Fibroblast of villous mesenchyme (primary cell): ENCODE measurements at regions not wholly inside any gene's neighbourhood (a gene's known extent, or its start where the extent isn't known, plus 50 kb on each side); places are given as distances from the start of the nearest gene placed in this dataset.

Experiments
- DNase-seq: peaks from one replicate; pipeline ENCODE4 v3.0.0-alpha.2; 2010; ENCODE audit warnings: low read depth
- H3K4me3 ChIP-seq: 2 replicates; pipeline ENCODE4 v1.5.1; 2011; ENCODE audit warnings: low read depth, mild to moderate bottlenecking, low read length
- TF ChIP-seq, protein P1 (sequence below): IDR thresholded peaks from 2 replicates; pipeline ENCODE4 v1.5.1; 2012; ENCODE audit warnings: low read depth, mild to moderate bottlenecking, low read length; ENCODE audit not compliant: insufficient read depth

DNA sequence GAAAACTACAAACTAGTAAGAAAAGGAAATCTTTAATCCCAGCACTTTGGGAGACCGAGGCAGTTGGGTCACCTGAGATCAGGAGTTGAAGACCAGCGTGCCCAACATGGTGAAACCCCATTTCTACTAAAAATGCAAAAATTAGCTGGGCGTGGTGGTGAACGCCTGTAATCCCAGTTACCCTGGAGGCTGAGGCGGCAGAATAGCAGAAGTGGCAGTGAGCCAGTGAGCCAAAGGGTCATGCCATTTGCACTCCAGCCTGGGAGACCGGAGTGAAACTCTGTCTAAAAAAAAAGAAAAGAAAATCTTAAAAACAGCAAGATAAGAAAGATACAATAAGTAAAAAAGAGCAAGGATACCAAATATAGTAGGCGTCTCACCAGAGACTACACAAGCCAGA, 502.9 kb upstream of the ID2 start:
- TF ChIP-seq, protein P1, sequence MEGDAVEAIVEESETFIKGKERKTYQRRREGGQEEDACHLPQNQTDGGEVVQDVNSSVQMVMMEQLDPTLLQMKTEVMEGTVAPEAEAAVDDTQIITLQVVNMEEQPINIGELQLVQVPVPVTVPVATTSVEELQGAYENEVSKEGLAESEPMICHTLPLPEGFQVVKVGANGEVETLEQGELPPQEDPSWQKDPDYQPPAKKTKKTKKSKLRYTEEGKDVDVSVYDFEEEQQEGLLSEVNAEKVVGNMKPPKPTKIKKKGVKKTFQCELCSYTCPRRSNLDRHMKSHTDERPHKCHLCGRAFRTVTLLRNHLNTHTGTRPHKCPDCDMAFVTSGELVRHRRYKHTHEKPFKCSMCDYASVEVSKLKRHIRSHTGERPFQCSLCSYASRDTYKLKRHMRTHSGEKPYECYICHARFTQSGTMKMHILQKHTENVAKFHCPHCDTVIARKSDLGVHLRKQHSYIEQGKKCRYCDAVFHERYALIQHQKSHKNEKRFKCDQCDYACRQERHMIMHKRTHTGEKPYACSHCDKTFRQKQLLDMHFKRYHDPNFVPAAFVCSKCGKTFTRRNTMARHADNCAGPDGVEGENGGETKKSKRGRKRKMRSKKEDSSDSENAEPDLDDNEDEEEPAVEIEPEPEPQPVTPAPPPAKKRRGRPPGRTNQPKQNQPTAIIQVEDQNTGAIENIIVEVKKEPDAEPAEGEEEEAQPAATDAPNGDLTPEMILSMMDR = no peak
- no peak overlapping the region for H3K4me3 ChIP-seq
- DNase-seq = no peak

DNA sequence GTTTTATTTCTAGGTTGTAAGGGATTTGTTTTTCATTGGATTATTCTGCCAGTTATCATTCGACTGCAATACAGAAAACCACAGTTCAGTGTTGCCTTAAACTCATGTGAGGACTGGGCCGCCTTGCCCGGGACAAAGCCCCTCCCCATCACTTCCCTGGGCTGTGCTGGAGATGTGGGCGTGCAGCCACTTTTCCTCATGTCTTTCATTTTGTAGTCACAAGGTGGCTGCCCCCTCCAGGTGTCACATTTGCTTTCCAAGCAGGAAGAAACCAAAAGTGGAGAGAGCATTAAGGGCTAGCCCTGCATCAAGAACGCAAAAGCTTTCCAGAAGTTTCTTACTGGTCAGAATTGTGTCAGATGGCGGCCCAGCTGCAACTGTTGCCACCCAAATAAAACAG, 492.5 kb upstream of the ID2 start:
- TF ChIP-seq, protein P1 = no peak
- no peak overlapping the region for H3K4me3 ChIP-seq
- no peak for DNase-seq

DNA sequence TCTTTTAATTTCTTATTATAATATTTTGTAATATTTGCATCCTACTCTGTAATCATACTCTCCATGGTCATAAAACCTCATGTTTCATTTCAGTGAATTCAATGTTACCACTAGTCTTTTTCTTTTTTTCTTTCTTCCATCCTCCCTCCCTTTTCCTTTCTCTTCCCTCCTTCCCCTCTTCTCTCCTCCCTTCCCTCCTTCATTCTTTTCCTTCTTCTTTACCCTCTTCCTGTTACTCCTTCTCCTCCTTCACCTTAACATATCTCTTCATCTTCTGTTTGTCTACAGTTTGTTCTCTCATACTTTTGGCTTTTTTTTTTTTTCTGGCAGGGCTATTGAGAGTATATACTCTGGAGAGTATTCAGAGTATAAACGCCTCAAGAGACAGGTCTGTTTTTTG, 491.6 kb upstream of the ID2 start:
- no peak for DNase-seq
- TF ChIP-seq, protein P1 = no peak
- H3K4me3 ChIP-seq = no peak overlapping the region

DNA sequence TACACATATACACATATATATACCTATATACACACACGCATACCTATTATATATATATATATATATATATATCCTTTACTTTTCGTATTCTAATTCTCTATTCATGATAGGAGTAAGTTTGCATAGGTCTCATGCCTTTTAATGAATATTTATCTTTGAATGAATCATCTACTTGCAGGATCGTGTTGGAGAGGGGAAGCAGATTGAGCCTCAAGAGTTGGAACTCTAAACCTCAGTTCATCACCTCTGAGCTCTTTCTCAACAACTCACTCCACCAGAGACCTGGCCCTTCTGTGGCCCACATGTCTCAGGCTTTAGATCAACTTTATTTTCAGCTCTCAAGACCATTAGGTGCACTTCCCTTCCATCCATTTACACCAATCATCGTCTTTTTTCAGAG, 490.4 kb upstream of the ID2 start:
- H3K4me3 ChIP-seq = no peak overlapping the region
- DNase-seq = no peak
- TF ChIP-seq, protein P1 = no peak

DNA sequence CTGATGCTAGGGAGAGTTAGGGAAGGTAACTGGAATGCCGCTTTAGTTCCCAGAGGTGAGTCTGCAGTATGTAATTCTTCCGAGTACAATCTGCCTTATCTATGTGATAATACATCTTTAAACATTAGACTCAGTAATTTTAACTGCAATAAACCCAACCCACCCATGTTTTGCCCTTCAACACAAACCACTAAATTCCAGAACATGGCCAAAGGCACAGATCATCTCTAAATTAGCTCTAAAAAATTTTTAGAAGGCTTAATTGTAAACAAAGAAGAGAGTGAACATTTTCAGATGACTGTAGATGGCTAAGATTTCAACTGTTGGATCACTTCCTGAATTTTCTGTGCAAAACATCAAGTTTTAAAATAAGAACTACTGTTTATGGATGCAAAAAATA, 488.7 kb upstream of the ID2 start:
- TF ChIP-seq, protein P1 = no peak
- no peak overlapping the region for H3K4me3 ChIP-seq
- no peak for DNase-seq

DNA sequence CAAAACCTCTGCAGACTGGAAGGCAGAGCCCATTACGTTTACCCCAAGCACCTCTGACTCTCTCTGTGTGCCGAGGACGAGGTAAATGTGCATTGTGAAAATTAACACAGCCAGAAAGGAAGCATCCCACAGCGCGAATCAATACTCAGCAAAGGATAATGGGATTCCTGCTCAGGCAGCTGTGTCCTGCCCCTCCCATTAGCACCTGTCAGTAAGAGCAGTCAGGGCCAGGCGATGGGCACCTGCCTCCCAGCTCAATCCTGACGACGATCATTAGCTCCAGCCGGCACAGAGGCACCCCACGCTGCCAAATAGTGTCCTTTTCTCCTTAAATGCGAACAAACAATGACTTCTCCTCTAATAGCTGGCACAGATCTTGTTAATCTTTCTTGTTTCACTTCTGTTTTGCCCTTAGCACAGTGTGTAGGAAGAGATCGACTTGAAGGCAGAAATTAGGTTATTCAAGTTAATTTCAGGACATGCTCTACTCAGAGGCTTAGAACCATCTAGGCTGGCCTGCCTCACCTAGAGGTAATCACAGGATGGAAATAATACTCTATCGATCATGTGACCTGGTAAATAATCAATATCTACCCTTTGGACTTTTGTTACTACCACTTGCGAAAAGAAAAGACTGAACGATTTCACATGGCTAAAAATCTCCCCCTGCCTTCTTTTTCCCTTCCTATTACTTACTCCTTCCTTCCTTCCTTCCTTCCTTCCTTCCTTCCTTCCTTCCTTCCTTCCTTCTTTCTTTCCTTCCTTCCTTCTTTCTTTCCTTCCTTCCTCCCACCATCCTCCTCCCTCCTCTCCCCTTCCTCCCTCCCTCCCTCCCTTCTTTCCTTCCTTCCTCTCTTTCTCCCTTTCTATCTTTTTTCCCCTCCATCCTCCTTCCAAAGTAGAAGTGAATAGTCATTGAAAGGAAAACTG, 487.9 kb upstream of the ID2 start:
- H3K4me3 ChIP-seq = no peak overlapping the region
- TF ChIP-seq, protein P1 = no peak
- no peak for DNase-seq
